DND-41 (cell line): ENCODE measurements at regions not wholly inside any gene's neighbourhood (a gene's known extent, or its start where the extent isn't known, plus 50 kb on each side); places are given as distances from the start of the nearest gene placed in this dataset.
A peak's percentile ranks its signal among the peaks of the same experiment; 100 is the strongest.

Experiments
- ATAC-seq: fragments of 200-7000 bp; cut with Tn5 transposase; 3 replicates; pipeline ENCODE4 v1.9.1; 2021; ENCODE audit warnings: low read depth; ENCODE audit not compliant: insufficient read depth
- DNase-seq: peaks from one replicate; pipeline ENCODE4 v3.0.0-alpha.2; 2020
- H2AFZ ChIP-seq: 2 replicates; pipeline ENCODE4 v1.6.0; 2012; ENCODE audit warnings: low read depth, low read length
- H3K27ac ChIP-seq: 2 replicates; pipeline ENCODE4 v1.5.1; 2012; ENCODE audit warnings: low read length, inconsistent platforms
- H3K27me3 ChIP-seq: fragments of 200-600 bp; sonication (generic); 2 replicates; pipeline ENCODE4 v1.6.0; 2012; ENCODE audit warnings: low read length, mild to moderate bottlenecking, inconsistent platforms; ENCODE audit not compliant: insufficient read depth, poor library complexity
- H3K36me3 ChIP-seq: 2 replicates; pipeline ENCODE4 v1.5.1; 2012; ENCODE audit warnings: low read length, inconsistent platforms; ENCODE audit not compliant: insufficient read depth
- H3K4me1 ChIP-seq: 2 replicates; pipeline ENCODE4 v1.5.1; 2012; ENCODE audit warnings: mild to moderate bottlenecking, low read length; ENCODE audit not compliant: insufficient read depth
- H3K4me2 ChIP-seq: 2 replicates; pipeline ENCODE4 v1.6.0; 2012; ENCODE audit warnings: mild to moderate bottlenecking, moderate library complexity, low read length, inconsistent platforms; ENCODE audit not compliant: insufficient read depth
- H3K4me3 ChIP-seq, 2 experiments: fragments of 200-600 bp in 1 of 2; shearing (Covaris generic) in 1 of 2; 2 replicates each; pipeline ENCODE4 v1.5.1; 2012 to 2016; ENCODE audit warnings: inconsistent platforms in 2 of 2, low read length in 2 of 2, mild to moderate bottlenecking in 2 of 2, low read depth in 1 of 2, moderate library complexity in 1 of 2
- H3K79me2 ChIP-seq: 2 replicates; pipeline ENCODE4 v1.6.0; 2012; ENCODE audit warnings: low read length, inconsistent platforms; ENCODE audit not compliant: insufficient read depth
- H3K9ac ChIP-seq: 2 replicates; pipeline ENCODE4 v1.6.0; 2012; ENCODE audit warnings: low read depth, mild to moderate bottlenecking, inconsistent platforms, low read length, moderate library complexity
- H3K9me3 ChIP-seq: 2 replicates; pipeline ENCODE4 v1.5.1; 2012; ENCODE audit warnings: low read length, moderate library complexity, mild to moderate bottlenecking, inconsistent platforms; ENCODE audit not compliant: insufficient read depth, severe bottlenecking
- H4K20me1 ChIP-seq: 2 replicates; pipeline ENCODE4 v1.6.0; 2012; ENCODE audit warnings: low read length; ENCODE audit not compliant: insufficient read depth
- EZH2 ChIP-seq: IDR thresholded peaks from 3 replicates; pipeline ENCODE4 v1.6.1; 2012; ENCODE audit warnings: borderline replicate concordance, low read depth, mild to moderate bottlenecking, moderate library complexity, low read length, inconsistent platforms; ENCODE audit not compliant: severe bottlenecking
- TF ChIP-seq, protein P1 (sequence below): IDR thresholded peaks from 2 replicates; pipeline ENCODE4 v1.5.1; 2012; ENCODE audit warnings: borderline replicate concordance, low read length, moderate library complexity, mild to moderate bottlenecking; ENCODE audit not compliant: poor library complexity, severe bottlenecking; ENCODE audit errors: extremely low read depth

DNA sequence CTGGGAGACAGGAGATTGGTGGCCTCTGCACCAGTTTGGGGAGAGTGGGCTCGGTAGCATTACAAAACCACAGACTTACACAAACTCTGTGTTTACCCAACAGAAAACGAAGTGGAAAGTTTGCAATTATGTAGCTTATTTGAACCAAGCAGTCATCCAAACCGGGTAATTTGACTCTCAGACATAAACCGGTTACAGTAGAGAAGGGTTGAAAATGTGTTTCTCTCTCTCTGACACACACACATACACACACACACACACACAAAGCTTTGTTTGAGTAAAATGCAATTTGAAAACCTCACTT lies 97.1 kb upstream of the ZNF608 start:
- DNase-seq (no peak), ATAC-seq (no peak; the same call in 1 of the 3 replicates)
- Histone ChIP-seq H3K27ac (no peak overlapping the region), H3K27me3 (no peaks in the 10 kb centered on the region), H3K36me3 (no peaks in the 10 kb centered on the region), H4K20me1 (no peaks in the 10 kb centered on the region), H2AFZ (peak overlapping the region; percentile 30; the same call in 1 of the 2 replicates), H3K79me2 (no peaks in the 10 kb centered on the region), H3K4me1 (peaks cover 8% of the 10 kb centered on the region; the same call in 1 of the 2 replicates), H3K9ac (no peak overlapping the region), H3K4me2 (no peak overlapping the region), H3K4me3 (no peak overlapping the region), H3K9me3 (no peaks in the 10 kb centered on the region)
- TF ChIP-seq, protein P1, sequence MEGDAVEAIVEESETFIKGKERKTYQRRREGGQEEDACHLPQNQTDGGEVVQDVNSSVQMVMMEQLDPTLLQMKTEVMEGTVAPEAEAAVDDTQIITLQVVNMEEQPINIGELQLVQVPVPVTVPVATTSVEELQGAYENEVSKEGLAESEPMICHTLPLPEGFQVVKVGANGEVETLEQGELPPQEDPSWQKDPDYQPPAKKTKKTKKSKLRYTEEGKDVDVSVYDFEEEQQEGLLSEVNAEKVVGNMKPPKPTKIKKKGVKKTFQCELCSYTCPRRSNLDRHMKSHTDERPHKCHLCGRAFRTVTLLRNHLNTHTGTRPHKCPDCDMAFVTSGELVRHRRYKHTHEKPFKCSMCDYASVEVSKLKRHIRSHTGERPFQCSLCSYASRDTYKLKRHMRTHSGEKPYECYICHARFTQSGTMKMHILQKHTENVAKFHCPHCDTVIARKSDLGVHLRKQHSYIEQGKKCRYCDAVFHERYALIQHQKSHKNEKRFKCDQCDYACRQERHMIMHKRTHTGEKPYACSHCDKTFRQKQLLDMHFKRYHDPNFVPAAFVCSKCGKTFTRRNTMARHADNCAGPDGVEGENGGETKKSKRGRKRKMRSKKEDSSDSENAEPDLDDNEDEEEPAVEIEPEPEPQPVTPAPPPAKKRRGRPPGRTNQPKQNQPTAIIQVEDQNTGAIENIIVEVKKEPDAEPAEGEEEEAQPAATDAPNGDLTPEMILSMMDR, result no peak
- TF ChIP-seq EZH2, result no peak

DNA sequence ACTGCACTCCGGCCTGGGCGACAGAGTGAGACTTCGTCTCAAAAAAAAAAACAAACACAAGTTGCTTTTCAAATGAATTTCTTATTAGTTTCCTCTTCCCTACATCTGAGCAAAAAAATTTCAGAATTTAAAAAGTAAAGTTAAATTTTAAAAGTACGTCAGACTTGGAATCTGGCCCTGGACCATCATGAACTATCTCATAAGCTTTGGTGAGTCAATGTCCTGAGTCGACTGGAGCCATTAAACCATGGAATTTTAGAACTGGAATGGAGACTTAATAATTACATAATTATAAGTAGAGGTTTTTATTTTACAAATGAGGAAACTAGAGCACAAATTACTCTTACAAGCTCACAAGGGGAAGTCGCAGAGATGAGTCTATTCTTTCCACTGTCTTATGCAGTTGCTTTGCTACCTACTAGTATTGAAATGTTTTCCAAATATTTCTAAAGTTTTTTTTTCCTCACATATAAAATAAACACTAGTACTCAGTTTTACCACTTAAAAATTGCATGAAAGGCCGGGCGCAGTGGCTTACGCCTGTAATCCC lies 98.0 kb upstream of the ZNF608 start:
- Histone ChIP-seq H3K9me3 (no peaks in the 10 kb centered on the region), H3K36me3 (no peaks in the 10 kb centered on the region), H3K4me1 (peaks cover 8% of the 10 kb centered on the region; the same call in 1 of the 2 replicates), H3K9ac (no peak overlapping the region), H3K79me2 (no peaks in the 10 kb centered on the region), H3K27ac (no peak overlapping the region), H3K4me3 (no peak overlapping the region), H3K4me2 (no peak overlapping the region), H4K20me1 (no peaks in the 10 kb centered on the region), H2AFZ (no peak overlapping the region), H3K27me3 (no peaks in the 10 kb centered on the region)
- DNase-seq (no peak), ATAC-seq (no peak)
- TF ChIP-seq EZH2, result no peak
- TF ChIP-seq, protein P1, result no peak

DNA sequence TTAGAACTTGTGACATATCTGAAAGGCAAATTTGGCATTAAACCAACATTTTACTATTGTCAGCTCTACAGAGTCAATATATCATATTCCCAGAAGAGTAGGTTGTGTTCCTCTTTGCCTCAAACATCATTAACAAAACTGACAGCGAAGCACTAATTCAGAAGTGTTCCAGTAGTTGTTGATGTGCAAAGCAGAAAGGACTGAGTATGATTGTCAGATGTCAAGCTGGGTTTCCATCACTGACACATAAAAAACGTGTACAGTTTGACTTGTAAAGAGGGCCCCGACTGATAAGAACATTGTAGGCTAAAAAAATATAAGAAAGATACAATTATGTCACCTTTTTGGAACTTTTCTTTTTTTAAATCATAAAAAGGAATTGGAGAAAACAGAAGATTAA lies 101.5 kb upstream of the ZNF608 start:
- DNase-seq (no peak), ATAC-seq (no peak)
- Histone ChIP-seq H3K4me1 (peaks cover 12% of the 10 kb centered on the region; the same call in 1 of the 2 replicates), H3K36me3 (no peaks in the 10 kb centered on the region), H3K27ac (no peak overlapping the region), H4K20me1 (no peaks in the 10 kb centered on the region), H3K27me3 (no peaks in the 10 kb centered on the region), H3K9me3 (no peaks in the 10 kb centered on the region), H3K79me2 (no peaks in the 10 kb centered on the region), H2AFZ (no peak overlapping the region), H3K4me3 (no peak overlapping the region), H3K4me2 (no peak overlapping the region), H3K9ac (no peak overlapping the region)
- no peak for TF ChIP-seq EZH2
- TF ChIP-seq, protein P1, result no peak

DNA sequence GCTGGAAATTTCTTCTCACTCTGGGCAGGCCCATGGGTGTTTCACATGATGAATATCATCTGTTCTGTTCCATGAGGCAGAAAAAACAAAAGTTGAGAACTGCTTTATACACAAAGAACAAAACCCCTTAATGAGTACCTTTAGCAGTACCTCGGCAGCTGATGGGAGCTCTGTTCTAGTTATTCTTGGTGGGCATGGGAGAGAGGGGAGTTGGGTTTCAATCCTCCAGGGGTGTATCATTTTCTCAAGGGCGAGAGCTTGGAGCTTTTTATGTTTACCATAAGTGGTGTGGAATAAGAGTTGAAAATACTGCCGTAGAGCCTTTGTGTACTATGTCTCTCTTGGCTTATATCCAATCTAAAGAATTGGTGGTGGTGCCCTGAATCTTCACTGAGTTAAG lies 103.3 kb upstream of the ZNF608 start:
- DNase-seq, result no peak
- no peak for TF ChIP-seq EZH2
- TF ChIP-seq, protein P1, result no peak
- H2AFZ ChIP-seq, result no peak overlapping the region

More for the DNA sequence above, 103.3 kb upstream of the ZNF608 start:
- Histone ChIP-seq H4K20me1 (no peaks in the 10 kb centered on the region), H3K79me2 (no peaks in the 10 kb centered on the region), H3K9ac (no peak overlapping the region), H3K27ac (no peak overlapping the region), H3K4me1 (0 out of 2 replicates have a peak, but pooled peaks cover 3% of the 10 kb centered on the region), H3K36me3 (no peaks in the 10 kb centered on the region), H3K4me3 (no peak overlapping the region), H3K9me3 (no peaks in the 10 kb centered on the region), H3K27me3 (no peaks in the 10 kb centered on the region), H3K4me2 (no peak overlapping the region)
- ATAC-seq, result no peak
